ENCODE measurements at regions not wholly inside any gene's neighbourhood (a gene's known extent, or its start where the extent isn't known, plus 50 kb on each side); places are given as distances from the start of the nearest gene placed in this dataset.

GRCh38 chr9:34866614-34867013 lies 91.5 kb upstream of the PHF24 start:
- TF ChIP-seq CTCF (IDR thresholded peaks at IDR 0.05; ENCODE audit: low read length) = no peak
- TF ChIP-seq EZH2 (IDR thresholded peaks at IDR 0.05; ENCODE audit: borderline replicate concordance, low read length) = no peak
